BE2C (cell line): ENCODE measurements at regions not wholly inside any gene's neighbourhood (a gene's known extent, or its start where the extent isn't known, plus 50 kb on each side); places are given as distances from the start of the nearest gene placed in this dataset.

ENCODE experiments used
- DNase-seq: peaks from one replicate; pipeline ENCODE4 v3.0.0-alpha.2; 2020
- H3K27me3 ChIP-seq: fragments of 250-450 bp; sonication (Bioruptor Pico); 2 replicates; pipeline ENCODE4 v1.5.1; 2020; ENCODE audit warnings: mild to moderate bottlenecking
- H3K36me3 ChIP-seq: fragments of 250-450 bp; sonication (Bioruptor Pico); 2 replicates; pipeline ENCODE4 v1.5.1; 2020; ENCODE audit warnings: mild to moderate bottlenecking
- H3K4me1 ChIP-seq: fragments of 250-450 bp; sonication (Bioruptor Pico); 2 replicates; pipeline ENCODE4 v1.5.1; 2020
- H3K4me3 ChIP-seq: 2 replicates; pipeline ENCODE4 v1.5.1; 2011; ENCODE audit warnings: low read depth, low read length
- H3K9me3 ChIP-seq: fragments of 250-450 bp; sonication (Bioruptor Pico); 2 replicates; pipeline ENCODE4 v1.5.1; 2020
- CTCF ChIP-seq: IDR thresholded peaks from 2 replicates; pipeline ENCODE4 v1.5.1; 2012; ENCODE audit warnings: mild to moderate bottlenecking, low read depth, low read length

- no peaks in the 10 kb centered on the region for H3K4me1 ChIP-seq
- H3K9me3 ChIP-seq = no peaks in the 10 kb centered on the region
- H3K27me3 ChIP-seq = no peaks in the 10 kb centered on the region
- no peak overlapping the region for H3K4me3 ChIP-seq
- no peak for DNase-seq
- H3K36me3 ChIP-seq = no peaks in the 10 kb centered on the region
- no peak for TF ChIP-seq CTCF
Observed at GRCh38 chr3:102125197-102125993, 276.1 kb downstream of the NFKBIZ start.

- no peak overlapping the region for H3K4me3 ChIP-seq
- TF ChIP-seq CTCF = no peak
- no peaks in the 10 kb centered on the region for H3K9me3 ChIP-seq
- H3K4me1 ChIP-seq = no peaks in the 10 kb centered on the region
- H3K27me3 ChIP-seq = no peaks in the 10 kb centered on the region
- DNase-seq = no peak
- no peaks in the 10 kb centered on the region for H3K36me3 ChIP-seq
Observed at GRCh38 chr3:102125994-102126368, 276.7 kb downstream of the NFKBIZ start.

- DNase-seq = no peak
- H3K36me3 ChIP-seq = no peaks in the 10 kb centered on the region
Observed at GRCh38 chr3:102129760-102130608, 280.7 kb downstream of the NFKBIZ start.

DNA sequence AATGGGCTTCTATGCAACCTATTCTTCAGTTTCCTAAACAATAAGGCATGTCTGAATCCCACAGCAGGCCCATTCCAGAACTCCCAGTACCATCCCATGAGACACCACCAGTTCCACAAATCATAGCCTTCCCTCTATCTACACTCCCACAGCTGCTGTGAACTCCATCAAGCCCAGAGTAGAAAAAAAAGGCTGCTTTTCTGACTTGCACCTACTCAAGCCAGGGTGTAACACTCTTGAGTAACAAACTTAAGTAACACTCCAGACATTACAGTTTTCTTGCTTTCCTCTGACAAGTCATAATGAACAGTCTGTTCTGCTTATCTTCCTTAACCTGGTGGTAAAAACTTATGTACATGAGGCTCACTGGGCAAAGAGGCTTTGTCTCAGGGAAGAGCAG, 283.1 kb downstream of the NFKBIZ start:
- H3K36me3 ChIP-seq = no peaks in the 10 kb centered on the region

More at GRCh38 chr3:102129760-102130608, 280.7 kb downstream of the NFKBIZ start:
- Histone ChIP-seq H3K4me3 (no peak overlapping the region), H3K9me3 (no peaks in the 10 kb centered on the region), H3K27me3 (no peaks in the 10 kb centered on the region), H3K4me1 (no peaks in the 10 kb centered on the region)
- TF ChIP-seq CTCF = no peak

DNA sequence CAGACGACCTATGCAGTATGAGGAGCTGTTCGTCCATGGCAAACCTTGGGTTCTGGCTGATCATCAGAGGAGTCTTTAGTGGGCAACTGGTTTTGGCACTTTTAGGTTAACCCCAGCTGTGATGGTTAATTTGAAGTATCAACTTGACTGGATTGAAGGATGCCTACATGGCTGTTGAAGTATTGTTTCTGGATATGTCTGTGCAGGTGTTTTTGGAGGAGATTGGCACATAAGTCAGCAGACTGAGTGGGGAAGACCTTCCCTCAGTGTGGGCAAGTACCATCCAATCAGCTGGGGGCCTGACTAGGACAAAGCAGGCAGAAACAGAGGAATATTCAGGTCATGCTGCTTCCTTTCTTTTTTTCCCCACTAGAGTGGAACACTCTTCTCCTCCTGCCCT, 284.1 kb downstream of the NFKBIZ start:
- no peak for TF ChIP-seq CTCF
- no peaks in the 10 kb centered on the region for H3K4me1 ChIP-seq
- DNase-seq = no peak
- no peaks in the 10 kb centered on the region for H3K36me3 ChIP-seq
- no peaks in the 10 kb centered on the region for H3K27me3 ChIP-seq
- H3K4me3 ChIP-seq = no peak overlapping the region
- H3K9me3 ChIP-seq = no peaks in the 10 kb centered on the region

More for the DNA sequence above, 283.1 kb downstream of the NFKBIZ start:
- no peak for TF ChIP-seq CTCF
- Histone ChIP-seq H3K4me1 (no peaks in the 10 kb centered on the region), H3K9me3 (no peaks in the 10 kb centered on the region), H3K4me3 (no peak overlapping the region), H3K27me3 (no peaks in the 10 kb centered on the region)
- no peak for DNase-seq

DNA sequence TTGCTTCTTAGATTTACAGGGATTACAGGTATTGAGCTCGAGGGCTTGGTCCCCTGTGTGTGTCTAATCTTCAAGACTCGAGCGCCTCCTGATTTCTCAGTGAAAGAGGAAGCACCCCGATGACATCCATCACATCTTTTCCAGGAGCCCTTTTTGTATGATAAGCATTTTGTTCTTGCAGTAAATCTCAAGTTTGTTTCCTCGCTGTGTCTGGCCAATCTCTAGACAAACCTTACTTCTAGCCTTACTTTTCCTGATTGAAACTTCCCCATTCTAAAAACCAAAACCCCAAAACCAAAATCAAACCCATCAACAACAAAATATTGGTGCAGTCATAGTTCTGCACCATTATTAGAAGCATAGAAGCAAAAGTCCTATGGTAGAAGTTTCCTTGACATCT, 286.0 kb downstream of the NFKBIZ start:
- DNase-seq = no peak
- H3K4me3 ChIP-seq = no peak overlapping the region

More for the DNA sequence above, 286.0 kb downstream of the NFKBIZ start:
- no peaks in the 10 kb centered on the region for H3K9me3 ChIP-seq
- no peaks in the 10 kb centered on the region for H3K27me3 ChIP-seq
- H3K36me3 ChIP-seq = no peaks in the 10 kb centered on the region
- H3K4me1 ChIP-seq = no peaks in the 10 kb centered on the region
- no peak for TF ChIP-seq CTCF
